ENCODE measurements at regions not wholly inside any gene's neighbourhood (a gene's known extent, or its start where the extent isn't known, plus 50 kb on each side); places are given as distances from the start of the nearest gene placed in this dataset.

DNA sequence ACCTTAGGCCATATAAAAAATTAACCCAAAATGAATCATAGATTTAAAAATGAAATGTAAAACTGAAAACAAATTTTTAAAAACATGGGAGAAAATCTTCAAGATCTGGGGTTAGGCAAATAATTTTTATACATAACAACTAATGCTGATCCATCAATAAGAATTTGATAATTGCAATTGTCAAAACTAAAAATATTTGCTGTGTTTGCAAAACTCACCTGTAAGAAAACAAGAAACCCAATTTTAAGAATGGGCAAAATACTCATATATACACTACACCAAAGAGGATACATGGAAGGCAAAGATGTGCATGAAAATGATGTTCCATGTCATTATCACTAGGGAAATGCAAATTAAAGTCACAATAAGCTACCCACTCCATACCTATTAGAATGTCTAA, 194.8 kb upstream of the NRP1 start (continued):
- TF ChIP-seq, protein P1, sequence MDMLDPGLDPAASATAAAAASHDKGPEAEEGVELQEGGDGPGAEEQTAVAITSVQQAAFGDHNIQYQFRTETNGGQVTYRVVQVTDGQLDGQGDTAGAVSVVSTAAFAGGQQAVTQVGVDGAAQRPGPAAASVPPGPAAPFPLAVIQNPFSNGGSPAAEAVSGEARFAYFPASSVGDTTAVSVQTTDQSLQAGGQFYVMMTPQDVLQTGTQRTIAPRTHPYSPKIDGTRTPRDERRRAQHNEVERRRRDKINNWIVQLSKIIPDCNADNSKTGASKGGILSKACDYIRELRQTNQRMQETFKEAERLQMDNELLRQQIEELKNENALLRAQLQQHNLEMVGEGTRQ (IDR thresholded peaks at IDR 0.05; ENCODE audit: low read length): no peak
- no peak for TF ChIP-seq JUN (IDR thresholded peaks at IDR 0.05; ENCODE audit: low read depth, low read length)

All from H1 (cell line).